OCI-LY7 (cell line): ENCODE measurements at regions not wholly inside any gene's neighbourhood (a gene's known extent, or its start where the extent isn't known, plus 50 kb on each side); places are given as distances from the start of the nearest gene placed in this dataset.
"Not testable (repeated sequence)": the region's sequence is repeated elsewhere in the genome, so short reads cannot be mapped to it uniquely, and the experiment has no call there.

Experiments
- BruUV-seq: library from RNA; stranded (reverse); fragments of 400-500 nt; replicated peaks from 2 replicates; lab custom pipeline; 2021; lab: Mats Ljungman, UMichigan
- CTCF ChIA-PET: fragments of 300-600 bp; sonication (Branson Sonifier 250); formaldehyde crosslinking; loops from one replicate; lab custom pipeline; 2022; ENCODE audit warnings: antibody characterized with exemption; ENCODE audit not compliant: unreplicated experiment; lab: Charles Lee
- POLR2A ChIA-PET: fragments of 300-600 bp; sonication (Branson Sonifier 250); formaldehyde crosslinking; loops from one replicate; lab custom pipeline; 2022; ENCODE audit warnings: antibody characterized with exemption; lab: Charles Lee
- DNase-seq: peaks from one replicate; pipeline ENCODE4 v3.0.0-alpha.2; 2015; ENCODE audit warnings: low spot score
- H2AFZ ChIP-seq: fragments of 200-600 bp; sonication (generic), shearing (Covaris generic); 2 replicates; pipeline ENCODE4 v1.6.1; 2014; ENCODE audit warnings: mild to moderate bottlenecking, antibody characterized with exemption, low read length, moderate library complexity
- H3K27ac ChIP-seq: fragments of 200-600 bp; sonication (generic); 2 replicates; pipeline ENCODE4 v1.5.1; 2014; ENCODE audit warnings: mixed run types, low read depth, mild to moderate bottlenecking, moderate library complexity, low read length, inconsistent platforms; ENCODE audit not compliant: poor library complexity, severe bottlenecking
- H3K36me3 ChIP-seq: fragments of 200-600 bp; sonication (generic); 2 replicates; pipeline ENCODE4 v1.6.1; 2014; ENCODE audit warnings: mild to moderate bottlenecking, antibody characterized with exemption, low read length, moderate library complexity, mixed read lengths; ENCODE audit not compliant: insufficient read depth
- H3K4me1 ChIP-seq: fragments of 200-600 bp; sonication (generic); 2 replicates; pipeline ENCODE4 v1.5.1; 2014; ENCODE audit warnings: mild to moderate bottlenecking, low read length; ENCODE audit not compliant: insufficient read depth, poor library complexity, severe bottlenecking
- H3K4me2 ChIP-seq: fragments of 200-600 bp; sonication (generic); 2 replicates; pipeline ENCODE4 v1.6.1; 2014; ENCODE audit warnings: mild to moderate bottlenecking, low read length
- H3K4me3 ChIP-seq: fragments of 200-600 bp; sonication (generic); 2 replicates; pipeline ENCODE4 v1.5.1; 2014; ENCODE audit warnings: mild to moderate bottlenecking, low read depth, low read length; ENCODE audit not compliant: poor library complexity, severe bottlenecking
- H3K79me2 ChIP-seq: fragments of 200-600 bp; sonication (generic); 2 replicates; pipeline ENCODE4 v1.6.1; 2016; ENCODE audit warnings: low read depth, mild to moderate bottlenecking, low read length, moderate library complexity, mixed read lengths; ENCODE audit not compliant: insufficient read depth
- H3K9me2 ChIP-seq: fragments of 200-600 bp; sonication (generic); 2 replicates; pipeline ENCODE4 v1.6.1; 2016; ENCODE audit warnings: mild to moderate bottlenecking, low read length, mixed read lengths; ENCODE audit not compliant: insufficient read depth
- H3K9me3 ChIP-seq: fragments of 200-600 bp; sonication (generic); 2 replicates; pipeline ENCODE4 v1.6.1; 2014; ENCODE audit warnings: mild to moderate bottlenecking, mixed run types, low read length, mixed read lengths
- H4K20me1 ChIP-seq: fragments of 200-600 bp; sonication (generic); 2 replicates; pipeline ENCODE4 v1.6.1; 2014; ENCODE audit warnings: mild to moderate bottlenecking, antibody characterized with exemption, low read length, moderate library complexity, mixed read lengths; ENCODE audit not compliant: insufficient read depth
- EZH2phosphoT487 ChIP-seq: fragments of 200-600 bp; sonication (generic); IDR thresholded peaks from 2 replicates; pipeline ENCODE4 v1.6.1; 2018; ENCODE audit warnings: low read depth, borderline replicate concordance, mild to moderate bottlenecking, mixed run types, antibody characterized with exemption, low read length, moderate library complexity, mixed read lengths
- intact Hi-C: fragments of 100-400 bp; cut with micrococcal nuclease; formaldehyde crosslinking; loops from one replicate; pipeline ENCODE4 v1.10.0; 2022; ENCODE audit not compliant: unreplicated experiment
- TF ChIP-seq, protein P1 (sequence below): fragments of 200-600 bp; sonication (generic); conservative IDR thresholded peaks from 2 replicates; pipeline ENCODE4 v1.5.1; 2014; ENCODE audit warnings: mild to moderate bottlenecking, antibody characterized with exemption, low read length, moderate library complexity, mixed read lengths

DNA sequence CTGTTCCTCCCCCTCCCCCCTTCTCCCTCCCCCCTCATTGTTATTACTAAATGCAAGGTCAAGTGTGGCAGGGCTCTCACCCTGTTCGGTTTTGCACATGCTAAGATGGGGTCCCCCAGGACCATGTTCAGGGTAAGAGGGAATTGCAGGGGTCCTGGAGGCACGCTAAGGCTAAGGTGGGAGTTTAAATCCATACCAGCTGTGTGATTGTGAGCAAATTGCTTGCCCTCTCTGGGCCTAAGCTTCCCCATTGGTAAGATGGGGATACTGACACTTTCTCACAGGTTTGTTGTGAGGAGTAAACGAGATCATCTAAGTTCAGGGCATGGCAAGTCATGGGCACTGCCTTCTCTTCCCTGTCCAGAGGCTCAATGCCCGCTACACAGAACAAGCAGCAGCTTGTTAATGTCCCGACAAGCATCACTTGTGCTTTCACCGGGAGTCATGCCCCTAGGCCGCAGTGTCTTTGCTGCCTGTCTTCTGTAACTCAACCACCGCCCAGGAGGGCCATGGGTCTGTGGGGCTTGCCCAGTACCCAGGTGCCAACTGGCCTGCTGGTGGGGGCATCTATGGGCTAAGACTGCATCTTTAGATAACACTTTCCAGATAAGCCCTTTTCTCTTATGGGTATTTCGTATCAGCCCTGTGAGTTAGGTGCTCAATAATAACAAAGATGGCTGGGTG, 279.1 kb downstream of the MYCN start:
- no peaks in the 10 kb centered on the region; the same call in 1 of the 2 replicates for H4K20me1 ChIP-seq
- H3K9me2 ChIP-seq = no peaks in the 10 kb centered on the region
- H3K4me2 ChIP-seq = no peak overlapping the region
- DNase-seq = no peak
- ChIA-PET CTCF (no interaction called here), POLR2A (no interaction called here)
- no peaks in the 10 kb centered on the region for H3K4me1 ChIP-seq
- no peak overlapping the region for H3K27ac ChIP-seq
- no peak overlapping the region for H3K4me3 ChIP-seq
- TF ChIP-seq EZH2phosphoT487 = no peak
- TF ChIP-seq, protein P1, sequence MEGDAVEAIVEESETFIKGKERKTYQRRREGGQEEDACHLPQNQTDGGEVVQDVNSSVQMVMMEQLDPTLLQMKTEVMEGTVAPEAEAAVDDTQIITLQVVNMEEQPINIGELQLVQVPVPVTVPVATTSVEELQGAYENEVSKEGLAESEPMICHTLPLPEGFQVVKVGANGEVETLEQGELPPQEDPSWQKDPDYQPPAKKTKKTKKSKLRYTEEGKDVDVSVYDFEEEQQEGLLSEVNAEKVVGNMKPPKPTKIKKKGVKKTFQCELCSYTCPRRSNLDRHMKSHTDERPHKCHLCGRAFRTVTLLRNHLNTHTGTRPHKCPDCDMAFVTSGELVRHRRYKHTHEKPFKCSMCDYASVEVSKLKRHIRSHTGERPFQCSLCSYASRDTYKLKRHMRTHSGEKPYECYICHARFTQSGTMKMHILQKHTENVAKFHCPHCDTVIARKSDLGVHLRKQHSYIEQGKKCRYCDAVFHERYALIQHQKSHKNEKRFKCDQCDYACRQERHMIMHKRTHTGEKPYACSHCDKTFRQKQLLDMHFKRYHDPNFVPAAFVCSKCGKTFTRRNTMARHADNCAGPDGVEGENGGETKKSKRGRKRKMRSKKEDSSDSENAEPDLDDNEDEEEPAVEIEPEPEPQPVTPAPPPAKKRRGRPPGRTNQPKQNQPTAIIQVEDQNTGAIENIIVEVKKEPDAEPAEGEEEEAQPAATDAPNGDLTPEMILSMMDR = no peak
- H3K9me3 ChIP-seq = no peaks in the 10 kb centered on the region
- H2AFZ ChIP-seq = no peak overlapping the region
- BruUV-seq = no TSS peak
- no peaks in the 10 kb centered on the region for H3K36me3 ChIP-seq
- intact Hi-C loops = no loop called here
- no peaks in the 10 kb centered on the region for H3K79me2 ChIP-seq

DNA sequence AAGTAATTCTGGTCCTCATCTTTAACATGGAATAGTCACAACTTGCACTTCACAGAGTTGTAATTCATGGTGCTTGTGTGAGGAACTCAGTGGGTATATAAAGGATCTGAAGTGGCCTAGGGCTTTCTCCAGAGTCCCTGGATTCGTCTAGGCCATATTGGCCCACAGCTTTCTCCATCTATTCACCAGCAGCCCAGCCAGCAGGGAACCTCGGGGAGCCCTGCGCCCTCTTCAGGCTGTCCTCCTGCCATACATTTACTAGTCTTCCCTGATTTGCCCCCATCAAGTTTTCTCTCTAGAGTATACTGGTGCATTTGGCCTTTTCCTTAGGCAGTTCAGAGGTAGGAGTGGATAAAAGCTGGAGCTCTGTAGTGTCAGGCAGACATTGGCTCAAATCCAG, 278.3 kb downstream of the MYCN start:
- Histone ChIP-seq H3K9me2 (no peaks in the 10 kb centered on the region), H3K4me3 (no peak overlapping the region), H4K20me1 (no peaks in the 10 kb centered on the region; the same call in 1 of the 2 replicates), H2AFZ (no peak overlapping the region), H3K4me1 (no peaks in the 10 kb centered on the region), H3K9me3 (no peaks in the 10 kb centered on the region), H3K4me2 (no peak overlapping the region), H3K79me2 (no peaks in the 10 kb centered on the region), H3K27ac (no peak overlapping the region), H3K36me3 (no peaks in the 10 kb centered on the region)
- ChIA-PET CTCF (no interaction called here), POLR2A (no interaction called here)
- TF ChIP-seq, protein P1 = peak; percentile 71
- no peak for TF ChIP-seq EZH2phosphoT487
- peak; percentile 4 for DNase-seq
- intact Hi-C loops = no loop called here
- no TSS peak for BruUV-seq

DNA sequence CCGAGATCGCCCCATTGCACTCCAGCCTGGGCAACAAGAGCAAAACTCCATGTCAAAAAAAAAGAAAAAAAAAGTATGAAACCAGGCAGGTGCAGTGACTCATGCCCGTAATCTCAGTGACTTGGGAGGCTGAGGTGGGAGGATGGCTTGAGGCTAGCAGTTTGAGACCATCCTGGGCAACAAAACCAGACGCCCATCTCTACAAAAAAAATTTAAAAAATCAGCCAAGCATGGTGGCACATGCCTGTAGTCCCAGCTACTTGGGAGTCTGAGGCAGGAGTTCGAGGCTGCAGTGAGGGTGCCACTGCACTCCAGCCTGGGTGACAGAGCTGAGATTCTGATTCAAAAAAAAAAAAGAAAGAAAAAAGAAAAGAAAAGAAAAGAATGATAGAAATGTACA, 277.8 kb downstream of the MYCN start:
- Histone ChIP-seq H3K4me3 (no peak overlapping the region), H3K4me2 (no peak overlapping the region), H3K9me3 (no peaks in the 10 kb centered on the region), H3K79me2 (no peaks in the 10 kb centered on the region), H3K36me3 (no peaks in the 10 kb centered on the region), H3K9me2 (no peaks in the 10 kb centered on the region), H4K20me1 (no peaks in the 10 kb centered on the region; the same call in 1 of the 2 replicates), H2AFZ (no peak overlapping the region), H3K4me1 (no peaks in the 10 kb centered on the region), H3K27ac (no peak overlapping the region)
- BruUV-seq = no TSS peak
- no peak for DNase-seq
- ChIA-PET CTCF (no interaction called here), POLR2A (no interaction called here)
- TF ChIP-seq EZH2phosphoT487 = no peak
- TF ChIP-seq, protein P1 = no peak
- intact Hi-C loops = no loop called here

DNA sequence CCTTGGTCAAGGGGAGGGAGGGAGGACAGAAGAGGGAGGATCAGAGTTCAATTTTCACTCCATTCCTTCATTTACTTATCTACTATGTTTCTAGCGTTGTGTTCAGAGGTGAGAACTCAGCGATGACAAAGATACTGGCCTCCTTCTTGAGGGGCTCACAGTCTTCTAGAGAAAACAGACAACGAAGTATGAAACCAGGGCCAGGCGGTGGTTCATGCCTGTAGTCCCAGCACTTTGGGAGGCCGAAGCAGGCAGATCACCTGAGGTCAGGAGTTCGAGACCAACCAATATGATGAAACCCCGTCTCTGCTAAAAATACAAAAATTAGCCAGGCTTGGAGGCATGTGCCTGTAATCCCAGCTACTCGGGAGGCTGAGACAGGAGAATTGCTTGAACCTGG, 277.4 kb downstream of the MYCN start:
- CTCF ChIA-PET, H3K36me3 ChIP-seq, H3K4me1 ChIP-seq, H3K27ac ChIP-seq, H3K9me3 ChIP-seq, POLR2A ChIA-PET, H4K20me1 ChIP-seq, BruUV-seq, H3K4me2 ChIP-seq, H3K4me3 ChIP-seq, H2AFZ ChIP-seq, DNase-seq, intact Hi-C loops, H3K79me2 ChIP-seq, H3K9me2 ChIP-seq: not testable (repeated sequence)
